ENCODE measurements at regions not wholly inside any gene's neighbourhood (a gene's known extent, or its start where the extent isn't known, plus 50 kb on each side); places are given as distances from the start of the nearest gene placed in this dataset.

DNA sequence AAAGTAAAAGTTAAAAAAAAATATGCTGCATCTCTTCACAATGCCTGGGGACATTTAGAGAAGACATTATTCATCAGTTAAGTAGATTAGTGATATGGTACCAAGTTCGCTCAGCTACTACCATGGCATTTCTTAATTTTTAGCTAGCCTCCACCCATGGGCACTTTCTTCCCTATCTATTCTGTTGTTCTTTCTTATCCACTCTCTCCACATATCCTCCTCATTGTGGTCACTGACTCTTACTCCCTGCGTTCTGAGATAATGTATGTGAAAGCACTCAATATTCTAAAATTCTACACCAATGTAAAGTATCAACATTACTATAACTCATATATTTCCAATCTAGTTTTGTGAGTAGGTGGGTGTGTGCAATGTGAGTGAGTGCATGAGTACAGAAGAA is 609.7 kb upstream of the DAB2 start:
- H3T11ph ChIP-seq (ENCODE audit: low read length), result no peak overlapping the region
- H3K4me1 Mint-ChIP-seq, result no peaks in the 10 kb centered on the region
- H3K27ac ChIP-seq (ENCODE audit: insufficient read length, low read depth, low read length), result no peak overlapping the region
- H3K9me3 ChIP-seq (ENCODE audit: control insufficient read depth, low read depth, low read length), result no peaks in the 10 kb centered on the region
- H3K14ac ChIP-seq (ENCODE audit: insufficient read depth, low read length), result no peak overlapping the region
- no peak overlapping the region for H4K91ac ChIP-seq (ENCODE audit: insufficient read length, low read depth, low read length)
- no peak overlapping the region for H3K23ac ChIP-seq (ENCODE audit: insufficient read length, low read depth, low read length)
- H3K27me3 Mint-ChIP-seq (ENCODE audit: low read depth), result no peaks in the 10 kb centered on the region
- H3K27me3 ChIP-seq (ENCODE audit: insufficient read depth, low read length), result no peaks in the 10 kb centered on the region
- H3K9ac ChIP-seq (ENCODE audit: extremely low read depth, insufficient read length, low read length), result no peak overlapping the region
- WGBS (ENCODE audit: extremely low coverage, insufficient read length, low lambda C conversion rate), result no CpG with 5 or more reads among the region's 2 CpGs
- H3K4ac ChIP-seq (ENCODE audit: low read depth, low read length), result no peak overlapping the region
- H3K79me1 ChIP-seq (ENCODE audit: insufficient read depth, low read depth, low read length, poor library complexity, severe bottlenecking), result no peaks in the 10 kb centered on the region
- H3K56ac ChIP-seq (ENCODE audit: insufficient read length, low read depth, low read length), result no peak overlapping the region
- no peak overlapping the region for H2BK20ac ChIP-seq (ENCODE audit: low read depth, low read length, poor library complexity, severe bottlenecking)
- H4K20me1 ChIP-seq (ENCODE audit: control insufficient read depth, insufficient read depth, insufficient read length), result no peaks in the 10 kb centered on the region
- no peak overlapping the region for H2BK12ac ChIP-seq (ENCODE audit: insufficient read length, low read depth, low read length)
- H3K4me3 Mint-ChIP-seq, result no peak overlapping the region
- no peak overlapping the region for H3K4me2 ChIP-seq (ENCODE audit: insufficient read depth, insufficient read length, low read length)
- no peak overlapping the region for H2BK120ac ChIP-seq (ENCODE audit: low read depth, low read length, poor library complexity, severe bottlenecking)
- no peaks in the 10 kb centered on the region for H3K23me2 ChIP-seq (ENCODE audit: insufficient read length, low read depth, low read length, poor library complexity, severe bottlenecking)
- H2BK15ac ChIP-seq (ENCODE audit: low read depth, low read length), result no peak overlapping the region
- no peak overlapping the region for H2AFZ ChIP-seq (ENCODE audit: low read length)
- TF ChIP-seq, protein P1, sequence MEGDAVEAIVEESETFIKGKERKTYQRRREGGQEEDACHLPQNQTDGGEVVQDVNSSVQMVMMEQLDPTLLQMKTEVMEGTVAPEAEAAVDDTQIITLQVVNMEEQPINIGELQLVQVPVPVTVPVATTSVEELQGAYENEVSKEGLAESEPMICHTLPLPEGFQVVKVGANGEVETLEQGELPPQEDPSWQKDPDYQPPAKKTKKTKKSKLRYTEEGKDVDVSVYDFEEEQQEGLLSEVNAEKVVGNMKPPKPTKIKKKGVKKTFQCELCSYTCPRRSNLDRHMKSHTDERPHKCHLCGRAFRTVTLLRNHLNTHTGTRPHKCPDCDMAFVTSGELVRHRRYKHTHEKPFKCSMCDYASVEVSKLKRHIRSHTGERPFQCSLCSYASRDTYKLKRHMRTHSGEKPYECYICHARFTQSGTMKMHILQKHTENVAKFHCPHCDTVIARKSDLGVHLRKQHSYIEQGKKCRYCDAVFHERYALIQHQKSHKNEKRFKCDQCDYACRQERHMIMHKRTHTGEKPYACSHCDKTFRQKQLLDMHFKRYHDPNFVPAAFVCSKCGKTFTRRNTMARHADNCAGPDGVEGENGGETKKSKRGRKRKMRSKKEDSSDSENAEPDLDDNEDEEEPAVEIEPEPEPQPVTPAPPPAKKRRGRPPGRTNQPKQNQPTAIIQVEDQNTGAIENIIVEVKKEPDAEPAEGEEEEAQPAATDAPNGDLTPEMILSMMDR (conservative IDR thresholded peaks at IDR 0.05), result no peak
- H3K18ac ChIP-seq (ENCODE audit: insufficient read length, low read depth, low read length), result no peak overlapping the region
- H3K4me1 ChIP-seq (ENCODE audit: insufficient read depth, low read length), result no peaks in the 10 kb centered on the region
- H3K27ac Mint-ChIP-seq, result no peak overlapping the region
- no peaks in the 10 kb centered on the region for H3K79me2 ChIP-seq (ENCODE audit: insufficient read depth, low read length)
- no peak overlapping the region for H2AK5ac ChIP-seq (ENCODE audit: insufficient read length, low read length)
- no peak overlapping the region for H4K8ac ChIP-seq (replicated peaks; ENCODE audit: insufficient read length, low read depth, low read length)
- H4K5ac ChIP-seq (ENCODE audit: insufficient read length, low read depth, low read length), result no peak overlapping the region
- DNase-seq, result no peak
- H3K36me3 Mint-ChIP-seq (ENCODE audit: insufficient read depth in 1 of 3, low read depth in 3 of 3), result no peaks in the 10 kb centered on the region
- H2BK5ac ChIP-seq (ENCODE audit: insufficient read length, low read length), result no peak overlapping the region
- H3K9me3 Mint-ChIP-seq, result no peaks in the 10 kb centered on the region

Measured in H9 (cell line).